ENCODE measurements at regions not wholly inside any gene's neighbourhood (a gene's known extent, or its start where the extent isn't known, plus 50 kb on each side); places are given as distances from the start of the nearest gene placed in this dataset.

GRCh38 chr6:145187491-145188206, 547.7 kb downstream of the EPM2A start:
- H3K4me3 ChIP-seq (ENCODE audit: extremely low read depth in 1 of 4, insufficient read depth in 2 of 4, low read depth in 3 of 4, low read length in 4 of 4): no peak overlapping the region

More at GRCh38 chr6:145187491-145188206, 547.7 kb downstream of the EPM2A start:
- Histone ChIP-seq H3K4ac (replicated peaks; ENCODE audit: insufficient read length, low read depth, low read length) (no peak overlapping the region), H2BK15ac (ENCODE audit: low read length) (no peak overlapping the region), H3K9me3 (ENCODE audit: insufficient read depth in 2 of 2, low read depth in 1 of 2, low read length in 1 of 2) (no peaks in the 10 kb centered on the region), H3K27ac (ENCODE audit: low read depth, low read length) (no peak overlapping the region), H3K79me1 (ENCODE audit: low read depth, low read length) (no peaks in the 10 kb centered on the region), H3K56ac (replicated peaks; ENCODE audit: insufficient read length, low read depth, low read length) (no peak overlapping the region), H3K23ac (ENCODE audit: insufficient read length) (no peak overlapping the region), H2BK20ac (ENCODE audit: low read length) (no peak overlapping the region), H2BK12ac (ENCODE audit: low read depth, low read length) (no peak overlapping the region), H3K27me3 (replicated peaks in 1 of 4; ENCODE audit: control insufficient read depth in 3 of 4, extremely low read depth in 1 of 4, insufficient read depth in 3 of 4, low read length in 3 of 4) (no peaks in the 10 kb centered on the region), H3K4me2 (ENCODE audit: insufficient read depth in 1 of 2, low read depth in 2 of 2, low read length in 2 of 2) (no peak overlapping the region), H4K20me1 (replicated peaks in 1 of 2; ENCODE audit: control insufficient read depth in 1 of 2, insufficient read depth in 2 of 2, low read length in 2 of 2) (no peaks in the 10 kb centered on the region), H3K14ac (ENCODE audit: insufficient read length) (no peak overlapping the region), H2AFZ (ENCODE audit: low read length) (0 out of 2 replicates have a peak overlapping the region, but pooled peaks have one; percentile 41), H3K23me2 (ENCODE audit: low read depth, low read length) (no peaks in the 10 kb centered on the region), H3K18ac (ENCODE audit: extremely low read depth, low read length) (no peak overlapping the region), H2AK5ac (ENCODE audit: low read depth, low read length) (no peak overlapping the region), H2BK120ac (replicated peaks; ENCODE audit: low read depth, low read length) (no peak overlapping the region), H3K4me1 (replicated peaks in 1 of 4; ENCODE audit: control insufficient read depth in 3 of 4, insufficient read depth in 4 of 4, low read length in 3 of 4) (no peaks in the 10 kb centered on the region), H3K79me2 (ENCODE audit: control insufficient read depth in 1 of 2, insufficient read depth in 2 of 2, low read length in 2 of 2) (no peaks in the 10 kb centered on the region), H3K36me3 (ENCODE audit: control insufficient read depth in 2 of 4, insufficient read depth in 4 of 4, low read length in 3 of 4) (no peaks in the 10 kb centered on the region), H4K8ac (ENCODE audit: extremely low read depth, insufficient read depth, low read length) (no peak overlapping the region), H3K9ac (replicated peaks in 1 of 4; ENCODE audit: extremely low read depth in 1 of 4, low read depth in 3 of 4, low read length in 3 of 4) (no peak overlapping the region), H4K5ac (ENCODE audit: insufficient read length, low read depth, low read length) (no peak overlapping the region), H2BK5ac (ENCODE audit: low read depth, low read length) (no peak overlapping the region), H4K91ac (replicated peaks; ENCODE audit: insufficient read length, low read length) (no peak overlapping the region)
- TF ChIP-seq RNF2 (IDR thresholded peaks at IDR 0.05; ENCODE audit: borderline replicate concordance, low read depth, low read length, missing control alignments, poor library complexity, severe bottlenecking): no peak
- no peak for TF ChIP-seq RXRA (IDR thresholded peaks at IDR 0.05; ENCODE audit: insufficient read depth, low read depth, low read length)
- no peak for TF ChIP-seq POLR2AphosphoS5 (IDR thresholded peaks at IDR 0.05; ENCODE audit: low read depth, low read length)
- ChIA-PET CTCF (ENCODE audit: partially characterized antibody) (interaction anchor here (0.5 to 1.5 kb wide), 4 partner anchors 11 to 446 kb away, joined by 3 read pairs; no protein-coding TSS in a partner anchor), POLR2A (ENCODE audit: partially characterized antibody) (no interaction called here)
- DNase-seq (ENCODE audit: low read depth in 1 of 2, low spot score in 2 of 2) (no peak), FAIRE-seq (no peak)
- WGBS, 2 experiments (ENCODE audit: extremely low coverage in 1 of 2, insufficient coverage in 1 of 2, insufficient read length in 1 of 2, insufficient replicate concordance in 2 of 2, low coverage in 1 of 2, low lambda C conversion rate in 2 of 2, missing lambda C conversion rate in 1 of 2): 65% methylated on average over 2 of the region's 2 CpGs; no CpG with 5 or more reads in 1 of the 2 experiments

Data from H1 (cell line).